ENCODE measurements at regions not wholly inside any gene's neighbourhood (a gene's known extent, or its start where the extent isn't known, plus 50 kb on each side); places are given as distances from the start of the nearest gene placed in this dataset.
"Not testable (repeated sequence)": the region's sequence is repeated elsewhere in the genome, so short reads cannot be mapped to it uniquely, and the experiment has no call there.

GRCh38 chr4:187000281-187000680 is 276.6 kb upstream of the FAT1 start:
- ATAC-seq (ENCODE audit: low read depth) = no peak

GRCh38 chr4:187002133-187002532 is 278.5 kb upstream of the FAT1 start:
- H3K27ac Mint-ChIP-seq; H3K4me3 ChIP-seq (ENCODE audit: control extremely low read depth in 1 of 5, extremely low read depth in 1 of 5, insufficient read depth in 1 of 5, low read depth in 2 of 5, low read length in 4 of 5); H3K27ac ChIP-seq (ENCODE audit: low read length in 2 of 2); H3K4me3 Mint-ChIP-seq; H2AFZ ChIP-seq (ENCODE audit: insufficient read depth, low read depth, low read length, poor library complexity, severe bottlenecking); H3K79me2 ChIP-seq (ENCODE audit: control insufficient read depth, insufficient read depth, low read length); H3K4me2 ChIP-seq (replicated peaks; ENCODE audit: low read depth, low read length, poor library complexity, severe bottlenecking); H3K4me1 ChIP-seq (ENCODE audit: control insufficient read depth in 2 of 2, insufficient read depth in 2 of 2, low read length in 2 of 2); DNase-seq; H3K9ac ChIP-seq (ENCODE audit: low read length); ATAC-seq (ENCODE audit: low read depth); CTCF ChIA-PET; H3K27me3 Mint-ChIP-seq; H3K9me3 Mint-ChIP-seq (ENCODE audit: insufficient read depth); H3K9me3 ChIP-seq (ENCODE audit: control extremely low read depth in 1 of 3, control insufficient read depth in 2 of 3, insufficient read depth in 1 of 3, low read length in 2 of 3); H3K4me1 Mint-ChIP-seq; H3K36me3 ChIP-seq (replicated peaks in 1 of 2; ENCODE audit: control extremely low read depth in 1 of 2, control insufficient read depth in 1 of 2, extremely low read depth in 1 of 2, insufficient read depth in 2 of 2, low read length in 1 of 2); POLR2A ChIA-PET; H3K27me3 ChIP-seq (replicated peaks in 1 of 4; ENCODE audit: control extremely low read depth in 1 of 4, control insufficient read depth in 3 of 4, insufficient read depth in 4 of 4, low read length in 3 of 4); intact Hi-C loops (cut with micrococcal nuclease); H4K20me1 ChIP-seq (ENCODE audit: control insufficient read depth, insufficient read depth, low read length, poor library complexity, severe bottlenecking): not testable (repeated sequence)
- WGBS (ENCODE audit: insufficient coverage) = 90% methylated on average over 6 of the region's 6 CpGs

More at GRCh38 chr4:187000281-187000680, 276.6 kb upstream of the FAT1 start:
- Histone ChIP-seq H3K79me2 (ENCODE audit: control insufficient read depth, insufficient read depth, low read length) (no peaks in the 10 kb centered on the region), H3K27ac (ENCODE audit: low read length in 2 of 2) (no peak overlapping the region), H4K20me1 (ENCODE audit: control insufficient read depth, insufficient read depth, low read length, poor library complexity, severe bottlenecking) (no peaks in the 10 kb centered on the region), H3K27me3 (replicated peaks in 1 of 4; ENCODE audit: control extremely low read depth in 1 of 4, control insufficient read depth in 3 of 4, insufficient read depth in 4 of 4, low read length in 3 of 4) (no peaks in the 10 kb centered on the region), H2AFZ (ENCODE audit: insufficient read depth, low read depth, low read length, poor library complexity, severe bottlenecking) (no peak overlapping the region), H3K4me1 (ENCODE audit: control insufficient read depth in 2 of 2, insufficient read depth in 2 of 2, low read length in 2 of 2) (no peaks in the 10 kb centered on the region), H3K4me3 (ENCODE audit: control extremely low read depth in 1 of 5, extremely low read depth in 1 of 5, insufficient read depth in 1 of 5, low read depth in 2 of 5, low read length in 4 of 5) (no peak overlapping the region), H3K9ac (ENCODE audit: low read length) (no peak overlapping the region), H3K36me3 (replicated peaks in 1 of 2; ENCODE audit: control extremely low read depth in 1 of 2, control insufficient read depth in 1 of 2, extremely low read depth in 1 of 2, insufficient read depth in 2 of 2, low read length in 1 of 2) (no peaks in the 10 kb centered on the region), H3K4me2 (replicated peaks; ENCODE audit: low read depth, low read length, poor library complexity, severe bottlenecking) (no peak overlapping the region), H3K9me3 (ENCODE audit: control extremely low read depth in 1 of 3, control insufficient read depth in 2 of 3, insufficient read depth in 1 of 3, low read length in 2 of 3) (peaks cover 0 to 6% (median 0%) of the 10 kb centered on the region in 3 donors)
- POLR2A ChIA-PET = no interaction called here
- Mint-ChIP-seq H3K4me1 (no peaks in the 10 kb centered on the region), H3K27me3 (no peaks in the 10 kb centered on the region), H3K27ac (no peak overlapping the region), H3K9me3 (ENCODE audit: insufficient read depth) (no peaks in the 10 kb centered on the region), H3K4me3 (no peak overlapping the region)
- no peak for TF ChIP-seq EZH2 (IDR thresholded peaks at IDR 0.05; ENCODE audit: borderline replicate concordance, insufficient read depth, low read depth, low read length, poor library complexity, severe bottlenecking)
- TF ChIP-seq CTCF (IDR thresholded peaks at IDR 0.05) = no peak
- 100% methylated on average over 1 of the region's 2 CpGs for WGBS (ENCODE audit: insufficient coverage)
- intact Hi-C loops (cut with micrococcal nuclease) = no loop called here
- CTCF ChIA-PET = no interaction called here
- no peak for DNase-seq

Data from B cell (primary cell).